ENCODE measurements at regions not wholly inside any gene's neighbourhood (a gene's known extent, or its start where the extent isn't known, plus 50 kb on each side); places are given as distances from the start of the nearest gene placed in this dataset.

DNA sequence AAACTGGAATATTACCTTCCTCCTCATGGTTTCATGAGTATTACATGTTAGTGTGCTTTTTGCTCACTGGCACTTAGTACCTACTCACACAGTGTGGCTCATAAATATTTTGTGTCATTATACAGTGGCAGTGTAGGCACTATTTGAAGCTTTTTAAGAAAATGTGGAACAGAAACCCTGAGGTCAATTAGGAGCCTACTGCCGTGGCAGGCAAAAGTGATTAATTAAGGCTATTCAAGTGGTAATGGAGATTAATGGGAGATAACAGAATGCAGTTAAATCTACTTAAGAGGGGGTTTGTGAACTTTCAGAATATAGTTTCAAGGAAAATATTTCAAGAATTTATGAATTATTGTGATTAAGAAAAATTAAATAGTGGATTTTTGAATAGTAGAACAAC is 277.6 kb downstream of the HGF start:
- intact Hi-C loops (cut with micrococcal nuclease; ENCODE audit: unreplicated experiment): no loop called here
- CTCF ChIA-PET: no interaction called here
- no TSS peak for BruUV-seq (replicated peaks)

DNA sequence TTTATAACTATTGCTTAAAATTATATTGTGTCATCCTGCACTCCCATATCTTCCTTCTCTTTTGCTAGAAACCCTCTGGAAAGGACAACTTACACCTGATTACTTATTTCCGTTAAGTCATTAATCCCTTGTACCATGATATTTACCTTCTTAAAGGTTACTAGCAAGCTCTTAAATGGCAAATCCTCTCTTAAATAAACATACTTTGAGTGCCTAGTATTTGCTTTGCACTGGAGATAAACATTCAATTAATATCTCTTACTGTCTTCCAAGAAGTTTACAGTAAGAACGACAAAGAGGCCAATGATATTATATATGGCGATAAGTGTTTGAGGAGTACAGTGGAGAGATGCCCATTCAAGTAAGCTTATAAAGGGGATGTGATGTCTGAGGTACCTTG is 278.3 kb downstream of the HGF start:
- DNase-seq: no peak
- intact Hi-C loops (cut with micrococcal nuclease; ENCODE audit: unreplicated experiment): no loop called here
- Mint-ChIP-seq H3K4me1 (ENCODE audit: low read depth, unreplicated experiment) (no peaks in the 10 kb centered on the region), H3K36me3 (ENCODE audit: insufficient read depth, unreplicated experiment) (no peaks in the 10 kb centered on the region), H3K9me3 (ENCODE audit: low read depth, unreplicated experiment) (no peaks in the 10 kb centered on the region), H3K27ac (ENCODE audit: unreplicated experiment) (no peak overlapping the region), H3K27me3 (ENCODE audit: unreplicated experiment) (no peaks in the 10 kb centered on the region), H3K4me3 (ENCODE audit: low read depth, unreplicated experiment) (no peak overlapping the region)
- CTCF ChIA-PET: no interaction called here
- BruUV-seq (replicated peaks): no TSS peak
- TF ChIP-seq, protein P1, sequence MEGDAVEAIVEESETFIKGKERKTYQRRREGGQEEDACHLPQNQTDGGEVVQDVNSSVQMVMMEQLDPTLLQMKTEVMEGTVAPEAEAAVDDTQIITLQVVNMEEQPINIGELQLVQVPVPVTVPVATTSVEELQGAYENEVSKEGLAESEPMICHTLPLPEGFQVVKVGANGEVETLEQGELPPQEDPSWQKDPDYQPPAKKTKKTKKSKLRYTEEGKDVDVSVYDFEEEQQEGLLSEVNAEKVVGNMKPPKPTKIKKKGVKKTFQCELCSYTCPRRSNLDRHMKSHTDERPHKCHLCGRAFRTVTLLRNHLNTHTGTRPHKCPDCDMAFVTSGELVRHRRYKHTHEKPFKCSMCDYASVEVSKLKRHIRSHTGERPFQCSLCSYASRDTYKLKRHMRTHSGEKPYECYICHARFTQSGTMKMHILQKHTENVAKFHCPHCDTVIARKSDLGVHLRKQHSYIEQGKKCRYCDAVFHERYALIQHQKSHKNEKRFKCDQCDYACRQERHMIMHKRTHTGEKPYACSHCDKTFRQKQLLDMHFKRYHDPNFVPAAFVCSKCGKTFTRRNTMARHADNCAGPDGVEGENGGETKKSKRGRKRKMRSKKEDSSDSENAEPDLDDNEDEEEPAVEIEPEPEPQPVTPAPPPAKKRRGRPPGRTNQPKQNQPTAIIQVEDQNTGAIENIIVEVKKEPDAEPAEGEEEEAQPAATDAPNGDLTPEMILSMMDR (IDR thresholded peaks at IDR 0.05; ENCODE audit: unreplicated experiment): no peak

More for the DNA sequence above, 277.6 kb downstream of the HGF start:
- DNase-seq: no peak
- H3K9me3 Mint-ChIP-seq (ENCODE audit: low read depth, unreplicated experiment): no peaks in the 10 kb centered on the region
- H3K27me3 Mint-ChIP-seq (ENCODE audit: unreplicated experiment): no peaks in the 10 kb centered on the region
- H3K4me1 Mint-ChIP-seq (ENCODE audit: low read depth, unreplicated experiment): no peaks in the 10 kb centered on the region
- no peak overlapping the region for H3K4me3 Mint-ChIP-seq (ENCODE audit: low read depth, unreplicated experiment)
- H3K36me3 Mint-ChIP-seq (ENCODE audit: insufficient read depth, unreplicated experiment): no peaks in the 10 kb centered on the region
- TF ChIP-seq, protein P1 (IDR thresholded peaks at IDR 0.05; ENCODE audit: unreplicated experiment): no peak
- no peak overlapping the region for H3K27ac Mint-ChIP-seq (ENCODE audit: unreplicated experiment)

DNA sequence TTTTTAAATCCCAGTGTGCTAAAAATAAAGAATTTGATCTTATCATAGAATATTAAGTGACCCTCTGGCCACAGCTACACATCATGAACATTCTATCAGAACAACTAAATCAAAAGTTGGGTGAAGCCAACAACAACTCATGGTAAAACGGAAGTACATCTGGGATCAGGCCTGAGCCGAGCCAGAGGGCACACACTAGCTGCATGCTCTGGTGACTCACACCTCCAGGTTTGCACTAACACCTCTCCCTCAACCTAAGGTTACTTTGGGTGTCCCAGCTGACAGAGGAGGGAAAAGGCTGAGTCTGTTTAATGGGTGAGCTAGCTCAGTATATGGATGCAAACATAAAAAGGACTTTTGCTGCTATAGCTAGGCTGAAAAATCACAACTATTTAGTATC is 281.6 kb downstream of the HGF start:
- no peaks in the 10 kb centered on the region for H3K4me1 Mint-ChIP-seq (ENCODE audit: low read depth, unreplicated experiment)
- CTCF ChIA-PET: no interaction called here
- BruUV-seq (replicated peaks): no TSS peak
- no peak overlapping the region for H3K4me3 Mint-ChIP-seq (ENCODE audit: low read depth, unreplicated experiment)
- H3K36me3 Mint-ChIP-seq (ENCODE audit: insufficient read depth, unreplicated experiment): no peaks in the 10 kb centered on the region
- DNase-seq: peak; percentile 9
- H3K27me3 Mint-ChIP-seq (ENCODE audit: unreplicated experiment): no peaks in the 10 kb centered on the region
- no peak overlapping the region for H3K27ac Mint-ChIP-seq (ENCODE audit: unreplicated experiment)
- TF ChIP-seq, protein P1 (IDR thresholded peaks at IDR 0.05; ENCODE audit: unreplicated experiment): no peak
- intact Hi-C loops (cut with micrococcal nuclease; ENCODE audit: unreplicated experiment): no loop called here
- no peaks in the 10 kb centered on the region for H3K9me3 Mint-ChIP-seq (ENCODE audit: low read depth, unreplicated experiment)

DNA sequence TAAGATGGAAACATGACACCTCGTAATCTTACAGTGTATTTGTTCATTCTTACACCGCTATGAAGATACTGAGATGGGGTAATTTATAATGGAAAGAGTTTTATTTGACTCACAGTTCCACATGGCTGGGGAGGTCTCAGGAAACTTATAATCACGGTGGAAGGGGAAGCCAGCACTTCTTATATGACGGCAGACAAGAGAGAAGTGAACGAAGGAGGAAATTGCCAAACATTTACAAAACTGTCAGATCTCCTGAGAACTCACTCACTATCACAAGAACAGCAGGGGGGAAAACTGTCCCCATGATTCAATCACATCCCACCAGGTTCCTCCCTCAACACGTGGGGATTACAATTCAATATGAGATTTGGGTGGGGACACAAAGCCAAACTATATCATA is 282.3 kb downstream of the HGF start:
- intact Hi-C loops (cut with micrococcal nuclease; ENCODE audit: unreplicated experiment): no loop called here
- H3K4me3 Mint-ChIP-seq (ENCODE audit: low read depth, unreplicated experiment): no peak overlapping the region
- H3K27ac Mint-ChIP-seq (ENCODE audit: unreplicated experiment): no peak overlapping the region
- TF ChIP-seq, protein P1 (IDR thresholded peaks at IDR 0.05; ENCODE audit: unreplicated experiment): no peak
- no TSS peak for BruUV-seq (replicated peaks)
- no peaks in the 10 kb centered on the region for H3K36me3 Mint-ChIP-seq (ENCODE audit: insufficient read depth, unreplicated experiment)
- no peak for DNase-seq
- CTCF ChIA-PET: no interaction called here
- no peaks in the 10 kb centered on the region for H3K4me1 Mint-ChIP-seq (ENCODE audit: low read depth, unreplicated experiment)
- no peaks in the 10 kb centered on the region for H3K27me3 Mint-ChIP-seq (ENCODE audit: unreplicated experiment)
- no peaks in the 10 kb centered on the region for H3K9me3 Mint-ChIP-seq (ENCODE audit: low read depth, unreplicated experiment)

DNA sequence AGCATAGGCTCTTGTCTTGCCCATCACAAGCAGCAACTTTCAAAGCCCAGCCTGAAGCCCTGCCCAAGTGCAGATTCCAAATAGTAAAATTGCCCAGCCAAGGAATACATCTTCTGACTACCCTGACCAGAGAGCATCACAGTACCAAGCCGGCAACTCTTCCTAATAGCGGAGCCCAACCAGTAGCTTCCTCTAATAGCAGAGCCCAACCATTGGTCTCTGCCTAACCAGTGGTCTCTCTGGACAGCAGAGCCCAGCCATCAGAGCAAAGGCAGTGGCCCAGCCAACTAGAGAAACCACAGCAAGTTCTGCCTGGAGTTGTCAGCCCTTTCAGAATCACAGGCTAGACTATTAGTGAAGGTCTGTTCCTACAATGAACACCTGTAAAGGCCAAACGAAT is 285.6 kb downstream of the HGF start:
- Mint-ChIP-seq H3K36me3 (ENCODE audit: insufficient read depth, unreplicated experiment) (no peaks in the 10 kb centered on the region), H3K4me1 (ENCODE audit: low read depth, unreplicated experiment) (no peaks in the 10 kb centered on the region), H3K27me3 (ENCODE audit: unreplicated experiment) (no peaks in the 10 kb centered on the region), H3K9me3 (ENCODE audit: low read depth, unreplicated experiment) (no peaks in the 10 kb centered on the region), H3K4me3 (ENCODE audit: low read depth, unreplicated experiment) (no peak overlapping the region), H3K27ac (ENCODE audit: unreplicated experiment) (no peak overlapping the region)
- TF ChIP-seq, protein P1 (IDR thresholded peaks at IDR 0.05; ENCODE audit: unreplicated experiment): no peak
- CTCF ChIA-PET: no interaction called here
- DNase-seq: no peak
- no TSS peak for BruUV-seq (replicated peaks)
- intact Hi-C loops (cut with micrococcal nuclease; ENCODE audit: unreplicated experiment): loop anchor here (5.0 kb wide), 1 partner anchor 533 kb away; no protein-coding TSS in a partner anchor

Measured in Calu3 (cell line).